H1 (cell line): ENCODE measurements at regions not wholly inside any gene's neighbourhood (a gene's known extent, or its start where the extent isn't known, plus 50 kb on each side); places are given as distances from the start of the nearest gene placed in this dataset.

Experiments
- CEBPB ChIP-seq: IDR thresholded peaks from 2 replicates; pipeline ENCODE4 v1.6.1; 2012; ENCODE audit warnings: low read depth, low read length
- TF ChIP-seq, protein P1 (sequence below): fragments of 300-600 bp; sonication (generic); IDR thresholded peaks from 2 replicates; pipeline ENCODE4 v1.7.1; 2012; ENCODE audit warnings: low read length, moderate library complexity, mild to moderate bottlenecking, inconsistent platforms; ENCODE audit not compliant: insufficient replicate concordance

DNA sequence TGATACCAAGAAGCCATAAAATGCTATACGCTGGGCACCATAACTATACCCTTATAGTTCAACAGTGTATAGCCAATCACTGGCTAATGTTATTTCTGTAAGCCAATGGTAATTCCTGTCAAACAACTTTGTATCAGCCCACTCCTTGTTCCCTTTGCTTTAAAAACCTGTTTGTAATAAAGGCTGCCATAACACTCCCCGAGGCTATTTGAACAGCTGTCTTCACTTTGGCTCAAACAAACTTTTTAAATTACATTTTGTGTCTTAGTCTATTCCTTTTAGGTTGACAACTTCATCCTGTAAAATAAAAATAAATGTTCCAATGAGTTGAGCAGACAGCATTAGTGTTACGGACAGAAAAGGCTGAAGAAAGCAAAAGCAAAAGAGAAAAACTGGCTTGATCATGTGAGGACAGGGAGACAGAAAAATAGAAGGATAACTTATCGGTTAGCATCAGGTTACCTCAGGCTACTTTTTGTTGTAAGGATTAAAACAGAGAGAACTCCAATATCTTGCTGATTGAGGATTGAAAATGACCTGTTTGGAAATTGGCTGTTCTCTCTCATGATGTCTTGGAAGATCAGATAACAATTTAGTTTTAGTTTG lies 95.0 kb downstream of the AASDHPPT start (continued):
- TF ChIP-seq, protein P1, sequence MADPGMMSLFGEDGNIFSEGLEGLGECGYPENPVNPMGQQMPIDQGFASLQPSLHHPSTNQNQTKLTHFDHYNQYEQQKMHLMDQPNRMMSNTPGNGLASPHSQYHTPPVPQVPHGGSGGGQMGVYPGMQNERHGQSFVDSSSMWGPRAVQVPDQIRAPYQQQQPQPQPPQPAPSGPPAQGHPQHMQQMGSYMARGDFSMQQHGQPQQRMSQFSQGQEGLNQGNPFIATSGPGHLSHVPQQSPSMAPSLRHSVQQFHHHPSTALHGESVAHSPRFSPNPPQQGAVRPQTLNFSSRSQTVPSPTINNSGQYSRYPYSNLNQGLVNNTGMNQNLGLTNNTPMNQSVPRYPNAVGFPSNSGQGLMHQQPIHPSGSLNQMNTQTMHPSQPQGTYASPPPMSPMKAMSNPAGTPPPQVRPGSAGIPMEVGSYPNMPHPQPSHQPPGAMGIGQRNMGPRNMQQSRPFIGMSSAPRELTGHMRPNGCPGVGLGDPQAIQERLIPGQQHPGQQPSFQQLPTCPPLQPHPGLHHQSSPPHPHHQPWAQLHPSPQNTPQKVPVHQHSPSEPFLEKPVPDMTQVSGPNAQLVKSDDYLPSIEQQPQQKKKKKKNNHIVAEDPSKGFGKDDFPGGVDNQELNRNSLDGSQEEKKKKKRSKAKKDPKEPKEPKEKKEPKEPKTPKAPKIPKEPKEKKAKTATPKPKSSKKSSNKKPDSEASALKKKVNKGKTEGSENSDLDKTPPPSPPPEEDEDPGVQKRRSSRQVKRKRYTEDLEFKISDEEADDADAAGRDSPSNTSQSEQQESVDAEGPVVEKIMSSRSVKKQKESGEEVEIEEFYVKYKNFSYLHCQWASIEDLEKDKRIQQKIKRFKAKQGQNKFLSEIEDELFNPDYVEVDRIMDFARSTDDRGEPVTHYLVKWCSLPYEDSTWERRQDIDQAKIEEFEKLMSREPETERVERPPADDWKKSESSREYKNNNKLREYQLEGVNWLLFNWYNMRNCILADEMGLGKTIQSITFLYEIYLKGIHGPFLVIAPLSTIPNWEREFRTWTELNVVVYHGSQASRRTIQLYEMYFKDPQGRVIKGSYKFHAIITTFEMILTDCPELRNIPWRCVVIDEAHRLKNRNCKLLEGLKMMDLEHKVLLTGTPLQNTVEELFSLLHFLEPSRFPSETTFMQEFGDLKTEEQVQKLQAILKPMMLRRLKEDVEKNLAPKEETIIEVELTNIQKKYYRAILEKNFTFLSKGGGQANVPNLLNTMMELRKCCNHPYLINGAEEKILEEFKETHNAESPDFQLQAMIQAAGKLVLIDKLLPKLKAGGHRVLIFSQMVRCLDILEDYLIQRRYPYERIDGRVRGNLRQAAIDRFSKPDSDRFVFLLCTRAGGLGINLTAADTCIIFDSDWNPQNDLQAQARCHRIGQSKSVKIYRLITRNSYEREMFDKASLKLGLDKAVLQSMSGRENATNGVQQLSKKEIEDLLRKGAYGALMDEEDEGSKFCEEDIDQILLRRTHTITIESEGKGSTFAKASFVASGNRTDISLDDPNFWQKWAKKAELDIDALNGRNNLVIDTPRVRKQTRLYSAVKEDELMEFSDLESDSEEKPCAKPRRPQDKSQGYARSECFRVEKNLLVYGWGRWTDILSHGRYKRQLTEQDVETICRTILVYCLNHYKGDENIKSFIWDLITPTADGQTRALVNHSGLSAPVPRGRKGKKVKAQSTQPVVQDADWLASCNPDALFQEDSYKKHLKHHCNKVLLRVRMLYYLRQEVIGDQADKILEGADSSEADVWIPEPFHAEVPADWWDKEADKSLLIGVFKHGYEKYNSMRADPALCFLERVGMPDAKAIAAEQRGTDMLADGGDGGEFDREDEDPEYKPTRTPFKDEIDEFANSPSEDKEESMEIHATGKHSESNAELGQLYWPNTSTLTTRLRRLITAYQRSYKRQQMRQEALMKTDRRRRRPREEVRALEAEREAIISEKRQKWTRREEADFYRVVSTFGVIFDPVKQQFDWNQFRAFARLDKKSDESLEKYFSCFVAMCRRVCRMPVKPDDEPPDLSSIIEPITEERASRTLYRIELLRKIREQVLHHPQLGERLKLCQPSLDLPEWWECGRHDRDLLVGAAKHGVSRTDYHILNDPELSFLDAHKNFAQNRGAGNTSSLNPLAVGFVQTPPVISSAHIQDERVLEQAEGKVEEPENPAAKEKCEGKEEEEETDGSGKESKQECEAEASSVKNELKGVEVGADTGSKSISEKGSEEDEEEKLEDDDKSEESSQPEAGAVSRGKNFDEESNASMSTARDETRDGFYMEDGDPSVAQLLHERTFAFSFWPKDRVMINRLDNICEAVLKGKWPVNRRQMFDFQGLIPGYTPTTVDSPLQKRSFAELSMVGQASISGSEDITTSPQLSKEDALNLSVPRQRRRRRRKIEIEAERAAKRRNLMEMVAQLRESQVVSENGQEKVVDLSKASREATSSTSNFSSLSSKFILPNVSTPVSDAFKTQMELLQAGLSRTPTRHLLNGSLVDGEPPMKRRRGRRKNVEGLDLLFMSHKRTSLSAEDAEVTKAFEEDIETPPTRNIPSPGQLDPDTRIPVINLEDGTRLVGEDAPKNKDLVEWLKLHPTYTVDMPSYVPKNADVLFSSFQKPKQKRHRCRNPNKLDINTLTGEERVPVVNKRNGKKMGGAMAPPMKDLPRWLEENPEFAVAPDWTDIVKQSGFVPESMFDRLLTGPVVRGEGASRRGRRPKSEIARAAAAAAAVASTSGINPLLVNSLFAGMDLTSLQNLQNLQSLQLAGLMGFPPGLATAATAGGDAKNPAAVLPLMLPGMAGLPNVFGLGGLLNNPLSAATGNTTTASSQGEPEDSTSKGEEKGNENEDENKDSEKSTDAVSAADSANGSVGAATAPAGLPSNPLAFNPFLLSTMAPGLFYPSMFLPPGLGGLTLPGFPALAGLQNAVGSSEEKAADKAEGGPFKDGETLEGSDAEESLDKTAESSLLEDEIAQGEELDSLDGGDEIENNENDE: no peak
- no peak for TF ChIP-seq CEBPB
